ENCODE measurements at regions not wholly inside any gene's neighbourhood (a gene's known extent, or its start where the extent isn't known, plus 50 kb on each side); places are given as distances from the start of the nearest gene placed in this dataset.

- no peak overlapping the region for H3K4me3 ChIP-seq (replicated peaks; ENCODE audit: low read depth, low read length)
- no peak for DNase-seq (ENCODE audit: extremely low read depth, low read depth)
Measured at GRCh38 chr14:104239185-104239775, 100.9 kb downstream of the KIF26A start.

DNA sequence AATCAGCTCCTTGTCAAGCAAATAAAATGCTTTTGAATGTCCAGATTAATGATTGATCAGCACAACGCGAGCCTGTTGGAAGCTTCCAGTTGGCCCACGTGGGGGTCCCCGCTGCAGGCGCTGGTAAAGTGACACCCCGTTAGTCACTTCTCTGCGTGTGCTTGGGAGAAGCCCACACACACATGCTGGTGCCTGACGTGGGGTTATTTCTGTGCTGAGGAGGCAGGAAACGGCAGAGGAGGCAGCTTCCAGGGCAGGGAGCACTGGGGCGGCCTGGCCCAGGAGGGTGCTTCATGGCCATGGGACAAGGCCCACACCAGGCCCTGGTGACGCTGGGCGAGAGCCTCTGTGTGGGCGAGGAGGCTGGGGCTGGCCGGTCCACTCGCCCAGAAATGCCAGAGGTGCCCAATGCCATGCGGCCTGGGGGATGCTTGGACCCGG is 101.5 kb downstream of the KIF26A start:
- DNase-seq (ENCODE audit: extremely low read depth, low read depth): no peak
- no peak for TF ChIP-seq CTCF (IDR thresholded peaks at IDR 0.05; ENCODE audit: low read depth, low read length, missing control alignments)
- no peak overlapping the region for H3K4me3 ChIP-seq (replicated peaks; ENCODE audit: low read depth, low read length)

More at GRCh38 chr14:104239185-104239775, 100.9 kb downstream of the KIF26A start:
- TF ChIP-seq CTCF (IDR thresholded peaks at IDR 0.05; ENCODE audit: low read depth, low read length, missing control alignments): no peak

- H3K4me3 ChIP-seq (replicated peaks; ENCODE audit: low read depth, low read length): no peak overlapping the region
- DNase-seq (ENCODE audit: extremely low read depth, low read depth): no peak
- TF ChIP-seq CTCF (IDR thresholded peaks at IDR 0.05; ENCODE audit: low read depth, low read length, missing control alignments): no peak
Measured at GRCh38 chr14:104240434-104241157, 102.2 kb downstream of the KIF26A start.

- H3K4me3 ChIP-seq (replicated peaks; ENCODE audit: low read depth, low read length): no peak overlapping the region
- TF ChIP-seq CTCF (IDR thresholded peaks at IDR 0.05; ENCODE audit: low read depth, low read length, missing control alignments): no peak
- DNase-seq (ENCODE audit: extremely low read depth, low read depth): no peak
Measured at GRCh38 chr14:104243200-104243599, 104.8 kb downstream of the KIF26A start.

- no peak for TF ChIP-seq CTCF (IDR thresholded peaks at IDR 0.05; ENCODE audit: low read depth, low read length, missing control alignments)
- DNase-seq (ENCODE audit: extremely low read depth, low read depth): no peak
- H3K4me3 ChIP-seq (replicated peaks; ENCODE audit: low read depth, low read length): no peak overlapping the region
Measured at GRCh38 chr14:104244221-104245011, 106.0 kb downstream of the KIF26A start.

GRCh38 chr14:104245075-104245474 is 106.7 kb downstream of the KIF26A start:
- H3K4me3 ChIP-seq (replicated peaks; ENCODE audit: low read depth, low read length): no peak overlapping the region
- no peak for TF ChIP-seq CTCF (IDR thresholded peaks at IDR 0.05; ENCODE audit: low read depth, low read length, missing control alignments)

More at GRCh38 chr14:104245075-104245474, 106.7 kb downstream of the KIF26A start:
- no peak for DNase-seq (ENCODE audit: extremely low read depth, low read depth)
